Sigmoid colon (tissue), 6 donors: ENCODE measurements at regions not wholly inside any gene's neighbourhood (a gene's known extent, or its start where the extent isn't known, plus 50 kb on each side); places are given as distances from the start of the nearest gene placed in this dataset.

Experiments
- DNase-seq: peaks from one replicate; pipeline ENCODE4 v3.0.0-alpha.2; 2019
- H3K27ac ChIP-seq, 4 donors: fragments of 200-600 bp; sonication (generic); one replicate each; pipeline ENCODE4 v1.5.1; 2016 to 2019; ENCODE audit warnings: mild to moderate bottlenecking in 1 of 4
- H3K27me3 ChIP-seq, 3 donors: fragments of 200-600 bp; sonication (generic); one replicate each; pipeline ENCODE4 v1.5.1; 2019; ENCODE audit warnings: mild to moderate bottlenecking in 1 of 3
- H3K36me3 ChIP-seq, 4 donors: fragments of 200-600 bp; sonication (generic); one replicate each; pipeline ENCODE4 v1.5.1; 2016 to 2019
- H3K4me1 ChIP-seq, 4 donors: fragments of 200-600 bp; sonication (generic); one replicate each; pipeline ENCODE4 v1.5.1; 2017 to 2019
- H3K4me3 ChIP-seq, 4 donors: fragments of 200-600 bp; sonication (generic); one replicate each; pipeline ENCODE4 v1.5.1; 2017 to 2019; ENCODE audit warnings: mild to moderate bottlenecking in 2 of 4, moderate library complexity in 1 of 4
- H3K9me3 ChIP-seq, 4 donors: fragments of 200-600 bp in 3 of 4; sonication (generic) in 3 of 4; one replicate each; pipeline versions ENCODE4 v1.5.1 to v1.6.1; 2013 to 2019
- CTCF ChIP-seq, 4 experiments: fragments of 450-650 bp in 3 of 4; fragments of 200-600 bp in 1 of 4; IDR thresholded peaks; one replicate each; pipeline ENCODE4 v1.5.1; 2016 to 2019; ENCODE audit warnings: antibody characterized with exemption in 4 of 4, mild to moderate bottlenecking in 3 of 4, moderate library complexity in 2 of 4
- EP300 ChIP-seq, 4 donors: sonication (generic); formaldehyde crosslinking; IDR thresholded peaks; one replicate each; pipeline ENCODE4 v1.6.1; 2017; ENCODE audit warnings: antibody characterized with exemption in 4 of 4
- POLR2A ChIP-seq, 2 donors: fragments of 450-650 bp; IDR thresholded peaks; one replicate each; pipeline ENCODE4 v1.6.1; 2016; ENCODE audit warnings: antibody characterized with exemption in 2 of 2, mild to moderate bottlenecking in 2 of 2, moderate library complexity in 2 of 2
- POLR2AphosphoS5 ChIP-seq, 4 donors: sonication (generic); formaldehyde crosslinking; IDR thresholded peaks; one replicate each; pipeline ENCODE4 v1.6.1; 2017; ENCODE audit warnings: antibody characterized with exemption in 4 of 4
- WGBS, 2 donors: extraction: QIAGEN DNeasy Blood & Tissue Kit; methylation state at CpG; one replicate each; pipeline ENCODE4 v1.1.7; 2013; 5-methylcytosine and 5-hydroxymethylcytosine counted together
- intact Hi-C: fragments of 100-400 bp; cut with DNase I; formaldehyde crosslinking; loops from one replicate; pipeline ENCODE4 v1.15.1; 2023
- donor health status: healthy with polysubstance abuse.
- donor health status: healthy.

- DNase-seq: peak; percentile 38
- Histone ChIP-seq H3K27me3 (no peaks in the 10 kb centered on the region), H3K9me3 (no peaks in the 10 kb centered on the region), H3K36me3 (no peaks in the 10 kb centered on the region), H3K4me1 (no peaks in the 10 kb centered on the region), H3K27ac (no peak overlapping the region), H3K4me3 (no peak overlapping the region)
- 64 to 70% methylated on average over 20 of the region's 20 CpGs for WGBS, 2 donors
- intact Hi-C loops: no loop called here
- TF ChIP-seq EP300 (IDR thresholded peaks at IDR 0.05) (no peak), CTCF (IDR thresholded peaks at IDR 0.05) (no peak), POLR2AphosphoS5 (IDR thresholded peaks at IDR 0.05) (no peak), POLR2A (IDR thresholded peaks at IDR 0.05) (no peak)
These were observed 570.4 kb downstream of the TCERG1L start for GRCh38 chr10:130740915-130741750.

GRCh38 chr10:130741901-130742855 is 569.3 kb downstream of the TCERG1L start:
- 82 to 83% methylated on average over 23 of the region's 23 CpGs for WGBS, 2 donors
- intact Hi-C loops: no loop called here
- no peaks in the 10 kb centered on the region for H3K9me3 ChIP-seq
- TF ChIP-seq CTCF (IDR thresholded peaks at IDR 0.05) (no peak), EP300 (IDR thresholded peaks at IDR 0.05) (no peak), POLR2AphosphoS5 (IDR thresholded peaks at IDR 0.05) (no peak), POLR2A (IDR thresholded peaks at IDR 0.05) (no peak)
- H3K4me3 ChIP-seq: no peak overlapping the region
- DNase-seq: peak; percentile 51
- H3K27ac ChIP-seq: no peak overlapping the region
- H3K27me3 ChIP-seq: no peaks in the 10 kb centered on the region
- H3K36me3 ChIP-seq: no peaks in the 10 kb centered on the region
- H3K4me1 ChIP-seq: no peaks in the 10 kb centered on the region

GRCh38 chr10:130742941-130743675 is 568.4 kb downstream of the TCERG1L start:
- Histone ChIP-seq H3K27me3 (no peaks in the 10 kb centered on the region), H3K27ac (no peak overlapping the region), H3K4me3 (no peak overlapping the region), H3K9me3 (no peaks in the 10 kb centered on the region), H3K36me3 (no peaks in the 10 kb centered on the region), H3K4me1 (no peaks in the 10 kb centered on the region)
- 68 to 72% methylated on average over 16 of the region's 16 CpGs for WGBS, 2 donors
- DNase-seq: peak; percentile 26
- intact Hi-C loops: no loop called here
- TF ChIP-seq POLR2AphosphoS5 (IDR thresholded peaks at IDR 0.05) (no peak), CTCF (IDR thresholded peaks at IDR 0.05) (no peak)

- no peaks in the 10 kb centered on the region for H3K27me3 ChIP-seq
- intact Hi-C loops: no loop called here
- no peaks in the 10 kb centered on the region for H3K9me3 ChIP-seq
- peaks cover 0 to 4% (median 0%) of the 10 kb centered on the region in 4 donors for H3K4me1 ChIP-seq
- no peak for TF ChIP-seq EP300 (IDR thresholded peaks at IDR 0.05)
- no peak for TF ChIP-seq CTCF (IDR thresholded peaks at IDR 0.05)
- no peak for TF ChIP-seq POLR2AphosphoS5 (IDR thresholded peaks at IDR 0.05)
- no peak for TF ChIP-seq POLR2A (IDR thresholded peaks at IDR 0.05)
- peak; percentile 57 for DNase-seq
- H3K27ac ChIP-seq: no peak overlapping the region
- 85 to 86% methylated on average over 10 of the region's 10 CpGs for WGBS, 2 donors
- no peaks in the 10 kb centered on the region for H3K36me3 ChIP-seq
- H3K4me3 ChIP-seq: no peak overlapping the region
These were observed 567.7 kb downstream of the TCERG1L start for GRCh38 chr10:130743751-130744271.
